RWPE1 (cell line): ENCODE measurements at regions not wholly inside any gene's neighbourhood (a gene's known extent, or its start where the extent isn't known, plus 50 kb on each side); places are given as distances from the start of the nearest gene placed in this dataset.

Experiments used
- CTCF ChIA-PET: fragments of 350-600 bp; sonication (Branson Sonifier 250); formaldehyde crosslinking; extraction: SDS; loops from one replicate; lab custom pipeline; 2021; lab: Yijun Ruan, JAX
- POLR2A ChIA-PET: fragments of 400-600 bp; formaldehyde crosslinking; extraction: SDS; loops from one replicate; lab custom pipeline; 2020; ENCODE audit warnings: antibody characterized with exemption; ENCODE audit not compliant: low non-redundant PET; lab: Yijun Ruan, JAX
- DNase-seq: peaks from one replicate; pipeline ENCODE4 v3.0.0; 2012; ENCODE audit warnings: low spot score
- H3K27ac ChIP-seq: fragments of 450-650 bp; 2 replicates; pipeline ENCODE4 v1.5.1; 2017
- TF ChIP-seq, protein P1 (sequence below): fragments of 450-650 bp; conservative IDR thresholded peaks from 2 replicates; pipeline ENCODE4 v1.5.1; 2017; ENCODE audit warnings: low read depth, mild to moderate bottlenecking

DNA sequence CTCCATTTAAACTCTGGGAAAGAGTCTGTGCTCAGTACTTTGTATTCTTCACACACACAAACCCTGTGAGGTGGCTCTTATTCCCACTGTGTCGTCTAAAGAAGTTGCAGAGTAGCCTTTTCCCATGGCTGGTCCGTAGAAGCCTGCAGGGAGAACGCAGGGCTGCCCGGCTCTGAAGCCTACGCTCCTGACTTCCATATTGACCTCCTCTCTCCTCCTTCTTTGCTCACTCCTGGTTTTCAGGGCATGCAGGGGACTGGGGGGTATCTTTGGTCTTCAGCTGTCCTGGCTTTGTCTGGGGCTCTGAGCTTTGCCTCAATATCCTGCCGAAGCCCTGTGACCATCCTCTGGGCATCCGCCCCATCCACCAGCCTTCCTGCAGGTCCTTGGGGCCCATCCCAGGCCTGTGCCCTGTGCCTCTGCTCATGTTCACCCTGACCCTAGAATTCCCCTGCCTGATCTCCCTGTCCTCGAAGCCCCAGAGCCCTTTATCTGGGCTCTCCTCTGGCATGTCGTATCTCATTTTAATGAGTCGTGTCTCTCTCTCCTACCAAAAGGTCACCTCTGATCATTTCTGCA, 83.8 kb upstream of the FSTL4 start:
- ChIA-PET POLR2A (no interaction called here), CTCF (no interaction called here)
- TF ChIP-seq, protein P1, sequence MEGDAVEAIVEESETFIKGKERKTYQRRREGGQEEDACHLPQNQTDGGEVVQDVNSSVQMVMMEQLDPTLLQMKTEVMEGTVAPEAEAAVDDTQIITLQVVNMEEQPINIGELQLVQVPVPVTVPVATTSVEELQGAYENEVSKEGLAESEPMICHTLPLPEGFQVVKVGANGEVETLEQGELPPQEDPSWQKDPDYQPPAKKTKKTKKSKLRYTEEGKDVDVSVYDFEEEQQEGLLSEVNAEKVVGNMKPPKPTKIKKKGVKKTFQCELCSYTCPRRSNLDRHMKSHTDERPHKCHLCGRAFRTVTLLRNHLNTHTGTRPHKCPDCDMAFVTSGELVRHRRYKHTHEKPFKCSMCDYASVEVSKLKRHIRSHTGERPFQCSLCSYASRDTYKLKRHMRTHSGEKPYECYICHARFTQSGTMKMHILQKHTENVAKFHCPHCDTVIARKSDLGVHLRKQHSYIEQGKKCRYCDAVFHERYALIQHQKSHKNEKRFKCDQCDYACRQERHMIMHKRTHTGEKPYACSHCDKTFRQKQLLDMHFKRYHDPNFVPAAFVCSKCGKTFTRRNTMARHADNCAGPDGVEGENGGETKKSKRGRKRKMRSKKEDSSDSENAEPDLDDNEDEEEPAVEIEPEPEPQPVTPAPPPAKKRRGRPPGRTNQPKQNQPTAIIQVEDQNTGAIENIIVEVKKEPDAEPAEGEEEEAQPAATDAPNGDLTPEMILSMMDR: no peak
- DNase-seq: no peak
- H3K27ac ChIP-seq: no peak overlapping the region

DNA sequence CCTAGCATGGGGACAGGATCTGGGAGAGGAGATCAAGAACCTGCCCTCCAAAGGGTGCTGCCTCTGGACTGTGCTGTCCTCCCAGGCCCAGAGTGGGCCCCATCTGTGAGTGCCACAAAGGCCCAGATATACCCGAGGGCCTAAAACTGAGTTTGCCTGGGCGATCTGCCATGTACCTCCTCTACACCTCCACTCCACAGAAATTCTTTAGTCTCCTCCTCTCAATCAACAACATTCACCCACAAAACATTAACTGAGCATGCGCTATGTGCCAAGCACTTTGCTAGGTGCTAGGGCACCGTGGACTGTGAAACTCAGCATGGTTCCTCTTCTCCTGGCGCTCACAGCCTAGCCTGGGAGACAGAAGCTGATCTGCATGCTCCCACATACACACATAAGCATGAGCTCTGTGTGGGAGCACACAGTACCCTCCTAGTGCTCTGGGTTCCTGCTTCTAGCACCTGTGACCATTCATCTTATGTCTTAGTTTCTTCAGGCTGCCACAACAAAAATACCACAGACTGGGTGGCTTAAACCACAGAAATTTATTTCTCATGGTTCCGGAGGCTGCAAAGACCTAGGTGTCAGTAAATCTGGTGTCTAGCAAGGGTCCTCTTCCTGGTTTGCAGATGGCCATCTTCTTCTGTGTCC, 82.0 kb upstream of the FSTL4 start:
- no peak overlapping the region for H3K27ac ChIP-seq
- TF ChIP-seq, protein P1: no peak
- ChIA-PET POLR2A (no interaction called here), CTCF (no interaction called here)
- no peak for DNase-seq

DNA sequence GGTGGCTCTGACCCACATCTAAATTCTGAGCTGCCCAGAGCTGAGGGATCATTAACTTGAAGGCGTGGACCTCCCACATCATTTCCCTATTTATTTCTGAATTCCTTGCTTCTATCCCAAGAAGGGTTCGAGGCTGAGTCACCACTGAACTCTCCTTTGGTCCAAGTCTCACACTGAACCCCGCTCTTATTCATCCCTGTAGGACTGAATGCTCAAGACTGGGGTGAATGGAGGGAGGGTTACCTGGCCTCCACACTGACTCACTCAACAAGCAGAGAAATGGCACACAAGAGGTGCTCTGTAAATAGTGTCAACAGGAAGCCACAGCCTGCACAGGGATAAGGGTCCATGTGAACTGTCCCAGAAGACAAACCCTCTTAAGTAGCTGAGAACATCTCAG, 79.1 kb upstream of the FSTL4 start:
- POLR2A ChIA-PET: no interaction called here
- no peak overlapping the region for H3K27ac ChIP-seq
- peak; percentile 22 for DNase-seq
- TF ChIP-seq, protein P1: no peak
- CTCF ChIA-PET: interaction anchor here (0.5 kb wide), 1 partner anchor 199 kb away, joined by 3 read pairs; no protein-coding TSS in a partner anchor

DNA sequence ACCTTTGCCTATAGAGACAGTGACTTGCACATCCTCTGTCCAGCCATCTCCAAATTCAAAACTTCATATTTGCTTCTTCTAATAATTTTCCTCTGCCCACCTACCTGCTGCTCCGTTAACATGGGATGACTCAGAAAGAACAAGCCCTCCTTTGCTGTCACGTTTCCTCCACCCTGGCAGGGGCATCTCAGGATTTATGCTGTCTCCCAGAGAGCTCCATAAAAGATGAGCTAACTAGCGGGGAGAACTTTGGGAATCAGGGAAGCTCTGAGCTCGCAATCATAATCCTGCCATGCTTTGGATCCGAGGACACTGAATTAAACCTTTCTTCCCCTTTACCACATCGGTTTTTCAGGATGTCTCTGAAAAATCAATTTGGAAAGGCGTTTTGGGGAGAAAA, 78.4 kb upstream of the FSTL4 start:
- no peak overlapping the region for H3K27ac ChIP-seq
- TF ChIP-seq, protein P1: no peak
- ChIA-PET CTCF (interaction anchor here (0.7 kb wide), 1 partner anchor 178 kb away, joined by 3 read pairs; no protein-coding TSS in a partner anchor), POLR2A (no interaction called here)
- DNase-seq: no peak

DNA sequence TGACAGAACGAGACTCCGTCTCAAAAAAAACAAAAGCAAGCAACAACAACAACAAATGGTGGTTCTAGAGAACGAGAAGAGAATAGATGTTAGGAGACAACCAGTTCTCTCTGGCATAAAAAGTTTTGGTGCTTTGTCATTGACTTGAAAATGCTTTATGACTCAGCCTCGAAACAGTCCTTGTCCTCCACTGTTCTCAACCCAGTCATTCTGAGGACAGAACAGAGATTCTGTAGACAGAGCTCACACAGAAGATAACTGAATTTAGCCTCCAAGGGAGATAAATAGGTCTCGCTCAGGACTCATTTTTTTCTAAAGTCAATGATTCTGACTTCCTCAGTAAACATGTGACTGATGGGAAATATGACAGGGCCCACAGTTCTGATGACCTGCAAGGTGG, 76.0 kb upstream of the FSTL4 start:
- H3K27ac ChIP-seq: no peak overlapping the region
- ChIA-PET POLR2A (no interaction called here), CTCF (interaction anchor here (0.9 kb wide), 1 partner anchor 797 kb away, joined by 3 read pairs; no protein-coding TSS in a partner anchor)
- TF ChIP-seq, protein P1: no peak
- no peak for DNase-seq

DNA sequence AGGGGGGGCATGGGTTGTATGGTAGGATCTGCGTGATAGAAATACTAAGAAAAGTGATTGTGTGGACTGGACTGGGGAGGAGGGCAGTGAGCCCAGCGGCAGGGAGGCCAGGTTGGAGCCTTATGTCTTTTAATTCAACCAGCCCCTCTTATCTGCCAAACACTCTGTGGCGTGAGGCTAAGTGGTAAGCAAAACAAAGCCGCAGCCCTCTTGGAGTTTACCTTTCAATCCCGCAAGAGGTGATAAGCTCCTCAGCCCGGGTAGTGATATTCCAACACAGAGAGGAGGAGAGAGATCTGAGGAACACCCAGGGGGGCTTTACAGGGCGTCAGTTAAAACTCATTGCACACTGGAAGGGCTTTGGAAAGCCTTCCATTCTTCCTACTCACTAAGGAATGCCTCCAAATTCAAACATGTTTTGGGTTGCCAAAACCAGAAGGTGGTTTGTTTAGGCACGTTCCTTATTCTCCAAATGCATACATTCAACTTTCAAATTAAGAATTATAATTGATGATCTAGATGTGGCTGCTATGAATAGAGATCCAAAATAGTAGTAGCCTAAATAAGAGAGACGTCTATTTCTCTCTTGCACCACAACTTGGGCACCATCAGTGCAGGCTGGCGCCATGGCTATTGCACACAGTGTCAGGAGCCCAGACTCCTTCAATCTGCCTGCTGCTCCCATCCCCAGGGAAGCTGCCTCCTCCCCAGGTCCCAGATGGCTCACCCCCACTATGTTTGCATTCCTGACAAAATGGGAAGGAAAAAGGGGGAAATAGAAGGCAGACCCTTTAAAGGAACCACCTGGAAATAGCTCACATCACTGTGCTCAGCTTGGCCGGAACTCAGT, 75.1 kb upstream of the FSTL4 start:
- no peak for DNase-seq
- ChIA-PET POLR2A (no interaction called here), CTCF (interaction anchor here (0.7 kb wide), 1 partner anchor 51 kb away, joined by 4 read pairs; no protein-coding TSS in a partner anchor)
- TF ChIP-seq, protein P1: no peak
- H3K27ac ChIP-seq: no peak overlapping the region
